Stimulated activated CD8-positive, alpha-beta memory T cell treated with anti-CD3 and anti-CD28 coated beads, Interleukin-4, amount 100 ng/mL, for 24 hours (primary cell): ENCODE measurements at regions not wholly inside any gene's neighbourhood (a gene's known extent, or its start where the extent isn't known, plus 50 kb on each side); places are given as distances from the start of the nearest gene placed in this dataset.

Experiments used
- DNase-seq: peaks from one replicate; pipeline ENCODE4 v3.0.0-alpha.2; 2020; ENCODE audit warnings: low read depth

DNA sequence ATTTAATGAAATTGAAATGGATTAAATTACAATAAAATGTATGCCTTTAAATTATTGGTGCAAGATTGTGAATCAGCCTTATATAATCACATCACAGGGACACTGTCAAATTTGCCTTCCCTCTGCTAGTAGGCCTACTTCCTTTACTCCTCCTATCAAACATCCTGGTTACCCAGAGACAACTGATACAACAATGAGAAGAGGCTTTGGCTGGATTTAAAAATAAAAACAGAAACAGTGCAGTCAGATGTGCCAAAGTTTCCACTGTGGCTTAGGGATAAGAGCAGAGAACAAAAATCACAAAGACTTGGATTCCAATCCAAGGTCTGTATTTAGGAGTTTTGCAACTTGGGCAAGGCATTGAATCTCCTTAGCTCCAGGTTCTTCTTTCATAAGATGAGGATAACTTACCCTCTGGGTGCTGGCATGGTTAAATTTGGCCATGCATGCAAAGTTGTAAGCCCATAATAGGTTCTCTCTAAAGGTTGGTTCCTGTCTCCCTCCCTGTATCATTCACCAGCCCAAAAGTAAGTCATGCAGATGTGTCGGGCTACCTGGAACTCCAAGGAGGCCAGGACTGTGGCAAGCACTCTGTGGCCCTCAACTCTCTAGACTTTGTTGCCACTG, 99.3 kb upstream of the LRATD1 start:
- no peak for DNase-seq

DNA sequence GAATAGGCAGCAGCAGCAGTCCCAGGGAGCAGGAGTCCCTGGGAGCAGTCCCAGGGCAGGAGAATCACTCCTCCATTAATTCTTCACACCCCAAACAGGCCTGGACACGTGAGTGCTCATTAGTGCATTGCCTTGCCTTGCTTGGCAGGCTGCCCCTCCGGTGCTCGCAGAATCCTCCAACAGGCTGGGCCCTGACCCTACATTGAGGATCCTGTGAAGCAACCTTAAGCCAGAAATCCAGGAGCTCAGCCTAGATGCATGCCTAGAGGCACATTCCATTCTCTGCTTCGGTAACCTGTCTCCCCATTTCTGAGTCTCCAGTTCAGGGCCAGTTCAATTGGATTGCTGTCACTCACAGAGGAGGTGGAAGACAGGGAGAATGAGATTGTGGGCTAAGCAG, 97.4 kb upstream of the LRATD1 start:
- no peak for DNase-seq

DNA sequence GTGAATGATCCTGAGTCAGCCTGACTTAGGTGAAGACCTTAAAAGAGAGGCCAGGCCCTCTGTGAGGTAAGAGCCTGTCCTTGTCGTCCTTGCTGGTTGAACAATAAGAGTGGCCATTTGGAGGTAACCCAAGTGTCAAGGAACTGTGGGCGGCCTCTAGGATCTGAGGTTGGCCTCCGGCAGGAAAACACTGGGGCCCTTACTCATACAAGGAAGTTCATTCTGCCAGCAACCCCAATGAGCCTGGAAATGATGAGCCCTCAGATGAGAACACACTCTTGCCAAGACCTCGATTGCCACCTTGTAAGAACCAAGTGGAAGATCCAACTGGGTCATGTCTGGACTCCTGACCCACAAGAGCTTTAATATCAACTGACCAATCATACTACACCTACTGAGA, 95.5 kb upstream of the LRATD1 start:
- DNase-seq: no peak

DNA sequence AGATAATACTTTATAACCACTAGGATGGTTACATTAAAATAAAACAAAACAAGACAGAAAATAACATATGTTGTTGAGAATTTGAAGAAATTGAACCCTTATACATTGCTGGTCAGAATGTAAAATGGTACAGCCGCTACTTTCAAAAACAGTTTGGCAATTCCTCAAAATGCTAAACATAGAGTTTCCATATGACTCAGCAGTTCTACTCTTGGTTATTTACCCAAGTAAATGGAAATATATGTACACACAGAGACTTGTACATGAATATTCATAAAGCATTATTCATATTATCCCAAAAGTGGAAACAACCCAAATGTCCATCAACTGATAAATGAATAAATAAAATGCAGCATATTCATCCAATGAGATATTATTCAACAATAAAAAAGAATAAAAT, 92.5 kb upstream of the LRATD1 start:
- no peak for DNase-seq

DNA sequence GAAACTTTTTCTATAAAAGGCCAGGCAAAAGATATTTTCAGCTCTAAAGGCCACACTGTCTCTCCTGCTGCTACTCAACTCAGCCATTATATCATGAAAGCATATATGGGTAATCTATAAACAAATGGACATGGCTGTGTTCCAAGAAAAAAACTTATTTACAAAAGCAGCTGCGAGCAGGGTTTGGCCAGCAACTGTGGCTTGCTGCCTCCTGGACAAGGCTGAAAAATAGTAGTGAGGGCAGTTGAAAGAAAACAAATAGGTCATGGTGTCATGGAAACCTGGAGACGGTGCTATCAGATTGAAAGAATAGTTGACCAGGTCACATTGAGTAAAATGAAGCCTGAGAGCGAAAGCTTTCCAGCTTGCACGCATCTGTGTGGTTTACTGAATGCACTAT, 89.2 kb upstream of the LRATD1 start:
- no peak for DNase-seq

DNA sequence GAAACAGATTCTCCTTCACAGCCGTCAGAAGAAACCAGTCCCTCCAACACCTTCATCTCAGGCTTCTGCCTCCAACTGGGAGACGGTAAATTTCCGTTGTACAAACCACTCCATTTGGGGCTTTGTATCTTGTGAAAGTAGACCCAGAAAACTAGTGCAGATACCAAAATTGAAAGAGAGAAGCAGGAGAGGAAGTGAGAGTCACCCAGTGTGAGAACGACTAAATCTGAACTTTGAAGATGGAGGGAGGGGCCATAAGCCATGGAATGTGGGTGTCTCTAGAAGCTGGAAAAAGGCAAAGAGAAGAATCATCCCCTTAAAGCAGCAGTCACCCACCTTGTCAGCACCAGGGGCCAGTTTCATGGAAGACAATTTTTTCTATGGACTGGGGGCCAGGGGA, 88.3 kb upstream of the LRATD1 start:
- no peak for DNase-seq

DNA sequence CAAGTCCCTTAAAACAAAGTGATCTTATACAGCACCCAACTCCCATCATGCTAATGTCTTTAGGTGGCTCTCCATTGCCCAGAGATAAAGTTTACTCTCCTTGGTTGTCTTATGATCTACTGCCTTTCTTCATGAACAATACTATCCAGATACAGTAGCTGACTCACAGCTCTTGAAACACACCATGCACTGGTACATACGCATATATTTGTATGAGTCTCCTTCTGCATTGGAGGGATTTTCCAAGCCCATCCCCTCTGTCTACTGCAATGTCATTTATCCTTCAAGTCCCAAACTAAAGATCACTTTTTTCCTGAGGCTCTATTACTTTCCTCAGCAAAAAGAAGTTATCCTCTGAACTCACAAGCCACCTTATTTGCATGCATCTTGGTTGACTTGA, 84.7 kb upstream of the LRATD1 start:
- no peak for DNase-seq

DNA sequence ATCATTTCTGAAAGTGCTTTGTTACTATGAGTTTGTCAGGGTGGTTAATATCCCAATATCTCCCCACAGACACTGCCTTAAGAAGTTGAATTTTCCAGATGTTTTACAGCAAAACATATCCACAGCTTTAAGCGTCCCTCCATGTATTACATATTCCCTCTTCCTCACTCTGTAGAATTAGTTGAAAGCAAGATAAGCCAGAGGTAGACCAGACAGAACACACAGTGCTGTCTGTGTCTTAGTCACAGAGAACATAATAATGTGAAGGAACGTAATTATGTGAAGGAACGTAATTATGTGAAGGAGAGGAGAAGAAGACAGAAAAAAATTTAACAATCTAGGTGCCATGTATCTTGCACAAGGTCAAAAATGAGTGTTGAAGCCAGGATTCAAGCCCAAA, 81.9 kb upstream of the LRATD1 start:
- no peak for DNase-seq

DNA sequence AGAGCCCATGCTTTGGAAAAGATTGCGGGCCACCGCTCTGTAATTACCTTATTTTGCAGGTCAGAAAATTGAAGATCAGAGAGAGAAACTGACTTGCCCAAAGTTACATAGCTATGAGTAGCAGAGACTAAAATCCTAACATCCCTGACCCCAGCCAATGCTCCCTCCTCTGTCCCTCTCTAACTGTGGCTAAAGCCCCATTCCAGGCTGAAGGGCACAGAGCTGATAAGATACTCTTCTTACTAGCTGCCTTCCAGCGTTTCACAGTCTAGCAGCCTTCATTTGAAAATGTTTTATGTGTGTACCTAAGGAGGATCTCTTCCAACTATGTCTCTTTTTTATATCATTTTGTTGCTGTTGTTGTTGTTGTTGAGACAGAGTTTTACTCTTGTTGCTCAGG, 81.4 kb upstream of the LRATD1 start:
- DNase-seq: no peak

DNA sequence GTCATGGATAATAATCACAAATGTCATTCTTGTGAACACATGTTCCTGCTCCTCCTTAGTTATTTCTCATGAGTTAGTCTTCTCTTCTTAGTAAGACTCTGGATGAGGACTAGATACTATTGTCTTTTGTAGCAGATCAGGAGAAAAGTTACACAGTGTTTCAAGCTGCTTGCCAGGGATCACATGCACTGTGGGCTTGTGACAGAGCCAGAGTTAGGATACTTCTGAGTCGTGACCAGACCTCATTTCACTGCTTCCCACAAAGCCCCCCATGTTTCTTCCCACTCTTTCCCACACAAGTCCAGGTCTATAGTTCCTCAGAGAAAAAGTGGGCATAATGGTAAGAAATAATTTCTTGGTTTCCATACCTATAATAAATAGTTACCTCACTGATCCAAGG, 80.2 kb upstream of the LRATD1 start:
- no peak for DNase-seq

DNA sequence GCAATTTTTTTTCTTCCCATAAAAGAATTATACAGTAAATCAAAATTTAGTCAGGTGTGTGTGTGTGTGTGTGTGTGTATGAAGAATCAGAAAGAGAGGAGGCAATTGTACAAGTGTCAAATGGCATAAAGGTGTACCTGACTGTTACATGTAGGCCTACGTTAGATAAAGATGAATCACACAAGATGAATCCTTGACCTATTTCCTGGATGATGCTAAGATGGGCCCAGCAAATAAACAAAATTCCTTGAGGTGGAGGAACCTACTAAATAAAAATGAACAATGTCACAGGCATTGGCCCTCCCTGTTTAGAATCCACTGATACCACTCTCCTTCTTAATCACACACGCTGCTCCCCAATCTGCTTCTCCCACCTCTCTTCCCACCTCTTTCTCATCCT, 79.7 kb upstream of the LRATD1 start:
- DNase-seq: no peak

DNA sequence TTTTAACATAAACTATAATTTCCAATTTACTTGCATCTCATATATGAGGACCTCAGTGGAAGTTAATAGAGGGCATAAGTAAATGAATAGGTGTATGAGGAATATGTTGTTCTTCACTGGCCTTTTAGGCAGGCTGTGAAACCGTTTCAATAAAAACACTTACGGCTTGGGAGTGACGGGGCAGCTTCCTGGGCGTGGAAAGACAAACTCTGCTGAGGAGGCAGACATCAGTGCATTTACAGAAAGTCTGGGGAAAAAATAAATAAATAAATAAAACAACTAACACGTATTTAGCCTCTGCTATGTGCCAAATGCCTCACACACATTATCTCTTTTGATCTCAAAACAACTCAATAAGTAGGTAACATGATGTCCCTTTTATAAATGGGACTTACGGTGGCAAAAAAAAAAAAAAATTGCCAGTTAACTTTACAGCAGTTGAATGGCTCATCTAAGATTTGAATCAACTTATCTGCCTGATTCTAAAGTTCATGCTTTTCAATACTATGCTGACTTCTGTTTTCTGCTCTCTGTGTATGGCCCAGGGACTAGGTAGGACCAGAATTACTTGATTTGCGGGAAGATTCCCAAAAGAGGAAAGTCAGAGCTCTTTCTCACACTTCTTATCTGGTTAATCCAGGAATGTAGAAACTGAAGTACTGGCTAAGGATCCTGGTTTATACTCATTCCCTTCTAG, 77.5 kb upstream of the LRATD1 start:
- DNase-seq: no peak

DNA sequence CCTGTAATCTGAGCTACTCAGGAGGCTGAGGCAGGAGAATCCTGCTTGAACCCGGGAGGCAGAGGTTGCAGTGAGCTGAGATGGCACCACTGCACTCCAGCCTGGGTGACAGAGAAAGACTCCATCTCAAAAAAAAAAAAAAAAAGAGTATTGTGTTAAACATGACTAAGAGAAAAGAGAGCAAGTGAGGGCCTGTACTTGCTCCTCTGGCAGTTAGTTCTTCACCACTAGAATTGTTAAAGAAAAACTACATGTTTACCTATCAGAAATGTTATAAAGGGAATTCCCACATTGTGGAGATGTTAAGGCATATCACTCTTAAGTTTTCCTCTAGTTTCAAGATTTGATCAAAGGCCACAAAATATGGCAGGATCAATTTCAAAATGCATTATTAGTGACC, 75.4 kb upstream of the LRATD1 start:
- no peak for DNase-seq

DNA sequence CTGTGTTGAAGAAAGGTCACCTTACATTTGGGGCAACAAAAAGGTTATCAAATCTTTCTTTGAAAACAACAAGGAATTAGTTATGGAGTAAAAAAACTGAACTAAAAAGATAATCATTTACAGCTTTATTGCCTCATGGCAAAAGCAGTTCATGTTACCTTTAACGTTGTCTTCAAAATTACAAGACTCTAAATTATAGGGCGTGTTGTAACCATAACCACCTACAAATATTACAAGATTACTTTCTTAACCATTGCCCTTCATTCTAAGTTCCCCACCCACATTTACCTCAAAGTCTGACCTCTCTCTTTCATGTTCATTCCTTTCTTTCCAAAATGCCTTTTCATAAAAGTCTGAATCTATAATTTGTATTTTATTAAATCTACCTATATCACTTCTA, 74.6 kb upstream of the LRATD1 start:
- no peak for DNase-seq

DNA sequence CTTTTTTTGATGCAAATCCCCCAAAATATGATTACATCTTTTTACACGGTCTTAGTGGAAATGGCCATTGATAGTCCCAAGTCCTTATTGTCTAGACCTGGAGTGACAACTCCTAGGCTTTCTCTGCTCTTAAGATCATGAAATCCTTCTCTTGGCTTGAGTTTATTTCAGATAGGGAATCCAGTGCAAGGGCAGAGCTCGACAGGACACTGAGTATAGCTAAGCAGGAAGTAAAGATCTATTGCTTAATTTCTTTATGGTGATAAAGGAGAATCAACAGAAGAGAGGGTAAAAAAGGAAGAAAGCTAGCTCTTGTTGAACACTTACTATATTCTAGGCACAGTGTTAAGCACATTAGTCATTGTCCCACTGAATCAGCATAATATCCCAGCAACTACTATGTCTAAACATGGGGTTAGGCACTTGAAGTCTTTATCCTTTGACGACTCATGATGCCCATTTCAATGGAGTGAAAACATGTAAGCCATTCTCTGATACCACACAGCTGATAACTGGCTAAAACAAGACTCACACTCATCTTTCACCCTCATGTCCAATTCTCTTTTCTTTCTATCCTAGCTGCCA, 74.1 kb upstream of the LRATD1 start:
- no peak for DNase-seq

DNA sequence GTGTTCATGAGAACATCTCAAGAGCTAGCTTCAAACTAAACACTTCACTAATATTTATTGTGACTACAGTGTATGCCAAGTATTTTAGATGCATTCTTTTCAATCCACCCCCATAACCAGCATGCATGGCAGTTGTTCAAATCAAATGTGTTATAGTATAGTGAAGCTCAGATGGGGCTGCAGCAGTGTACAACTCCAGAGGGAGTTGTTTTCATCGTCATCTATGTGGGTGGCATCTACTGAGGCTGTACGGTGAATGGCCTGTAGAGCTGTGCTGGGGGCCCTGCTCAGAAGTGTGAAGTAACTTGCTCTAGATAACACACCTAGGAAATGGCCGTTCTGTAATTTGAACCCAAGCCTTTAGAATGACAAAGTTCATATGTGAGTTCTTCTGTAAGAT, 71.8 kb upstream of the LRATD1 start:
- no peak for DNase-seq

DNA sequence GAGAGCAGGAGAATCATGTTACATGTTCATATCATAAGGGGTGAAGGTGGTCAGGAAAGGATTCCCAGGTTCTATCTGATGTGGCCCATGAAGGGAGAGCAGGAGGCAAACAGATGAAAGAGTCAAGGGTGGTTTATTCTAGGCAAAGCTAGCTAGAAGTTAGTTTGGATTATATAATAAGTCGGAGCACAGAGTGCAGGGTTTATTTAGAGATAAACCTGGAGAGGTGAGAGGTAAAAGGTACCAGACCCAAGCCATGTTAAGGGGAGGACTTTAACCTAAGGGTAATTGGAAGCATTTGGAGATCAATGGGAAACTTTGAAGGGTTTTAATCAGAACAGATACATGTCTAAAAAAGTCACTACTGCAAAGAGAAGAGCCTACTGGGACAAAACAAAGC, 69.2 kb upstream of the LRATD1 start:
- no peak for DNase-seq

DNA sequence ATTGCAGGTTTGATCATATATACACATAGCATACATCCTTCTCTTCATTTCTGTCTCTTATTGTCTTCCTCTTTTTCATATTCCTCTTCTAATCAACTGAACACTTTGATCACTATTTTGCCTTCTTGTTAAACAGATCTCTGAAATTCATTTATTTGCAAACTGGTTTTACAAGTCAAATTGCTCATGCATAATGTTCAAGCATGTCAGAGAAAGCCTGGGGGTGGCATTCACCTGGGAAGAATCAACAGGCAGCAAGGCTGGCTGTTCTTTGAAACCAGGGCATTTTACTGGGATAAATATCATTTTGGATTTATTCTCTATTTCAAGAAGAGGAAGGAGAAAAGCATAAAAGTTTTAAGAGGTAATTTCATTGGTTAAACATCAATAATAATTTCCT, 66.9 kb upstream of the LRATD1 start:
- no peak for DNase-seq

DNA sequence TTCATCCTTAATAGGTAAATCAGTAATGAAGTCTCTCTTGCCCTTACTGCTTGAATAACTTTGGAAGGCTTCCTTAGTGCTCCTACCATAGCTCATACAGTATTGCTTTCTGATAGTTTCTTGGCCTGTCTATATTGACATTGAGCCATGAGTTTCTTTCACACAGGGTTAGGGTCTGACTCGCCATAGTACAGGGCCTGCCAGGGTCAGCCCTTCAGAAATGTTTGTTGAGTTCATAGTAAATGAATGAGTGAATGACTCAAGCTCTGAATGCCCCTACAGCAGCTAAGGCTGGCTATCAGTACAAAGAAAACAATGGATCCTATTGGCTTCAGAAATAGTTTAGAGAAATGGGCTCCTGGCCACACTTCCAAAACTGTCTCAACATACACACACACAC, 65.0 kb upstream of the LRATD1 start:
- DNase-seq: no peak

DNA sequence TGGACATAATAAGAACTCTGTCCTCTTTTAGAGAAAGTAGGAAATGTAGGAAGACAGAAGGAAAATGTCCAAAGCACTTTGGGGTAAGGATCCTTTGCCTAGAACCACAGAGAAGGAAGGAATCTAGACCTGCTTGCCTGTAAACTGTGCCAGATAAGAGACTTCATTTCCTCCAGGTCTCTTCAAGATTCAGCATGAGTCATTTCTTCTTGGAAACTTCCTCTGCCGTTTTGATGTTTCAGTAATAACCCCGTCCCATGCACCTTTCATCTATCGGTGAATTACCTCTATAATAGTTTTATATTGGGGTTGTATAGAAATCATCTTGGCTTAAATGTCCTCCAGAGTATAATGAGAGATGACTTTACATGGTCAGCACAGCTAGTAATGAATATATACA, 63.2 kb upstream of the LRATD1 start:
- no peak for DNase-seq

DNA sequence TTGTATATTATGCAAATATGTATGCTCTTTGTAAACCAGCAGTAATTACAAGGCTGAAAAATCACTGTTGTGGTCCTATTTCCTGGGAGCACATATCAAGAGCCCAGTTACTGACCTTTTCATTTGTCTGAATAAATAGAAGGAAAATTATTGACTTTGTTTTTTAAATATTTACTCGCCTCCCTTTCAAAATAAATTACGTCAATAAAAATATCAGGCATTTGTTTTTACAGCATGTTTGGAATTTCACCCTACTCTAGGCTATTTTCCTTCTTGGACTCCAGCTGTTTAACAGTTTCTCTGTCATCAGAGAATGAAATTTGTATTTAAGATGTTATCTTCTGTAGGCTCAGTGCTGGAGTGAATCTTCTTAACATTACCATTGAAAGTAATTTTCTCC, 59.9 kb upstream of the LRATD1 start:
- no peak for DNase-seq

DNA sequence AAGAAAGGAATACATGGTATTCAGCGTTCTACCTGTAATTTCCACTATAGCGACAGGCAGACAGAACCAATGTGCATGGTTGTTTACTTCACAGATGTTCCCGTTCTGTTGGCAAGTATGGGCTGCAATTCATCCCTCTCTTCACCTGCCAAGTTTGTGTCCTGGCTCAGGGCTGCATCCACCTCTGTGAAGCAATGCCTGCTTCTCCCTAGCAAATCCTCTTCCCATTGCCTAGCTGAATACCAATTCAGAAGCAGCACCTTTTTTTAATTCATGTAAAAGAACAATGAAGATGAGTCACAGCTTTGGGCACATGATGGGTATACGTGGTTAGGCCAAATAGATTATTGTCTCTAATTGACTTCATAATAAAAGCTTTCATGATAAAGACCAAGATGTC, 54.7 kb upstream of the LRATD1 start:
- no peak for DNase-seq
